ENCODE measurements at regions not wholly inside any gene's neighbourhood (a gene's known extent, or its start where the extent isn't known, plus 50 kb on each side); places are given as distances from the start of the nearest gene placed in this dataset.
"Not testable (repeated sequence)": the region's sequence is repeated elsewhere in the genome, so short reads cannot be mapped to it uniquely, and the experiment has no call there.

DNA sequence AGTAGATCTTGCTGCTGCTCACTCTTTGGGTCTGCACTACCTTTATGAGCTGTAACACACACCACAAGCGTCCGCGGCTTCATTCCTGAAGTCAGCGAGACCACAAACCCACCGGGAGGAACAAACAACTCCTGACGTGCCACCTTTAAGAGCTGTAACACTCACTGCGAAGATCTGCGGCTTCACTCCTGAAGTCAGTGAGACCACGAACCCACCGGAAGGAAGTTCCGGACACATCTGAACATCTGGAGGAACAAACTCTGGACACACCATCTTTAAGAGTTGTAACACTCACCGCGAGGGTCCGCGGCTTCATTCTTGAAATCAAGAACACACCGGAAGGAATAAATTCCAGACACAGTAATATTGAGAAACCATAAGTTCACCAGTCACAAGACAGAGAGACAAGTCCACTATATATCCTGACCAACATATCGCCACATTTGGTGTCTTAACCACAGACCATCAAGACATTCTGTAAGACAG is 58.4 kb upstream of the RNF38 start:
- Histone ChIP-seq H4K20me1 (ENCODE audit: insufficient read depth, low read length, poor library complexity, severe bottlenecking) (peaks cover 51% of the 10 kb centered on the region), H3K79me2 (ENCODE audit: insufficient read depth, low read length) (peaks cover 46% of the 10 kb centered on the region)

DNA sequence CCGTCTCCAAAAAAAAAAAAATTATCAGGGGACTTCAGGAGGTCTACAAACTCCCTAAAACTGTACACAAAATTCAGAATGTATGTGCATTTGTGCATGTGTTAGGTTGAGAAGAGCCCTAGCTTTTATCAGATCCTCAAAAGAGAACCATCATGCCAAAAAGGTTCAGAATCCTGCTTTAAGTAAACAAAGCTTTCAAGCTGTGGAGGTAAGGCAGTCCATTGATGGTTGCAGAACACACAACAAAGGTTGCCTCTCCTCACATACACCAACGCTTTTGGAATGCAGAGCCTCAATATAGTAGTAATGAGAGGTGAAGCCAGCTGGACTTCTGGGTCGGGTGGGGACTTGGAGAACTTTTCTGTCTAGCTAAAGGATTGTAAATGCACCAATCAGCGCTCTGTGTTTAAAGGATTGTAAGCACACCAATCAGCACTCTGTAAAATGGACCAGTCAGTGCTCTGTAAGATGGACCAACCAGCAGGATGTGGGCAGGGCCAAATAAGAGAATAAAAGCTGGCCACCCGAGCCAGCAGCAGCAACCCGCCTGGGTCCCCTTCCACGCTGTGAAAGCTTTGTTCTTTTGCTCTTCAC is 57.9 kb upstream of the RNF38 start:
- peak overlapping the region; percentile 62 for H3K4me2 ChIP-seq (ENCODE audit: low read depth, low read length, poor library complexity, severe bottlenecking)
- H4K20me1 ChIP-seq (ENCODE audit: insufficient read depth, low read length, poor library complexity, severe bottlenecking) = peaks cover 51% of the 10 kb centered on the region
- peaks cover 16% of the 10 kb centered on the region; the same call in 1 of the 2 replicates for H3F3A ChIP-seq (ENCODE audit: low read depth)
- H3K9me3 ChIP-seq (ENCODE audit: insufficient read depth, low read depth, low read length) = no peaks in the 10 kb centered on the region
- H3K4me1 ChIP-seq (ENCODE audit: insufficient read depth, low read length, poor library complexity, severe bottlenecking) = peaks cover 41% of the 10 kb centered on the region
- TF ChIP-seq, protein P1, sequence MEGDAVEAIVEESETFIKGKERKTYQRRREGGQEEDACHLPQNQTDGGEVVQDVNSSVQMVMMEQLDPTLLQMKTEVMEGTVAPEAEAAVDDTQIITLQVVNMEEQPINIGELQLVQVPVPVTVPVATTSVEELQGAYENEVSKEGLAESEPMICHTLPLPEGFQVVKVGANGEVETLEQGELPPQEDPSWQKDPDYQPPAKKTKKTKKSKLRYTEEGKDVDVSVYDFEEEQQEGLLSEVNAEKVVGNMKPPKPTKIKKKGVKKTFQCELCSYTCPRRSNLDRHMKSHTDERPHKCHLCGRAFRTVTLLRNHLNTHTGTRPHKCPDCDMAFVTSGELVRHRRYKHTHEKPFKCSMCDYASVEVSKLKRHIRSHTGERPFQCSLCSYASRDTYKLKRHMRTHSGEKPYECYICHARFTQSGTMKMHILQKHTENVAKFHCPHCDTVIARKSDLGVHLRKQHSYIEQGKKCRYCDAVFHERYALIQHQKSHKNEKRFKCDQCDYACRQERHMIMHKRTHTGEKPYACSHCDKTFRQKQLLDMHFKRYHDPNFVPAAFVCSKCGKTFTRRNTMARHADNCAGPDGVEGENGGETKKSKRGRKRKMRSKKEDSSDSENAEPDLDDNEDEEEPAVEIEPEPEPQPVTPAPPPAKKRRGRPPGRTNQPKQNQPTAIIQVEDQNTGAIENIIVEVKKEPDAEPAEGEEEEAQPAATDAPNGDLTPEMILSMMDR (conservative IDR thresholded peaks at IDR 0.05; ENCODE audit: low read length) = no peak
- no peak for TF ChIP-seq EZH2phosphoT487 (IDR thresholded peaks at IDR 0.05; ENCODE audit: borderline replicate concordance)
- H3K27me3 ChIP-seq (ENCODE audit: insufficient read depth, low read length, poor library complexity, severe bottlenecking) = no peaks in the 10 kb centered on the region
- no peak overlapping the region for H2AFZ ChIP-seq (ENCODE audit: low read length)
- peaks cover 2% of the 10 kb centered on the region; the same call in 1 of the 2 replicates for H3K36me3 ChIP-seq (ENCODE audit: insufficient read depth, low read length)
- peaks cover 46% of the 10 kb centered on the region for H3K79me2 ChIP-seq (ENCODE audit: insufficient read depth, low read length)
- no peaks in the 10 kb centered on the region for H3K9me2 ChIP-seq (replicated peaks; ENCODE audit: low read depth, low read length)
- peak overlapping the region; percentile 51 for H3K4me3 ChIP-seq (ENCODE audit: low read length, poor library complexity, severe bottlenecking)
- H3K9ac ChIP-seq (ENCODE audit: low read depth, low read length, poor library complexity, severe bottlenecking) = no peak overlapping the region

More for the DNA sequence above, 58.4 kb upstream of the RNF38 start:
- H3K36me3 ChIP-seq (ENCODE audit: insufficient read depth, low read length); H3K9me2 ChIP-seq (replicated peaks; ENCODE audit: low read depth, low read length); H2AFZ ChIP-seq (ENCODE audit: low read length); H3K9ac ChIP-seq (ENCODE audit: low read depth, low read length, poor library complexity, severe bottlenecking); H3K9me3 ChIP-seq (ENCODE audit: insufficient read depth, low read depth, low read length); H3K27me3 ChIP-seq (ENCODE audit: insufficient read depth, low read length, poor library complexity, severe bottlenecking): not testable (repeated sequence)
- Histone ChIP-seq H3F3A (ENCODE audit: low read depth) (peaks cover 16% of the 10 kb centered on the region; the same call in 1 of the 2 replicates), H3K4me1 (ENCODE audit: insufficient read depth, low read length, poor library complexity, severe bottlenecking) (peaks cover 41% of the 10 kb centered on the region), H3K4me2 (ENCODE audit: low read depth, low read length, poor library complexity, severe bottlenecking) (peak overlapping the region; percentile 62), H3K4me3 (ENCODE audit: low read length, poor library complexity, severe bottlenecking) (peak overlapping the region; percentile 3)
- peak; percentile 40; the same call in 1 of the 2 replicates for TF ChIP-seq EZH2phosphoT487 (IDR thresholded peaks at IDR 0.05; ENCODE audit: borderline replicate concordance)

DNA sequence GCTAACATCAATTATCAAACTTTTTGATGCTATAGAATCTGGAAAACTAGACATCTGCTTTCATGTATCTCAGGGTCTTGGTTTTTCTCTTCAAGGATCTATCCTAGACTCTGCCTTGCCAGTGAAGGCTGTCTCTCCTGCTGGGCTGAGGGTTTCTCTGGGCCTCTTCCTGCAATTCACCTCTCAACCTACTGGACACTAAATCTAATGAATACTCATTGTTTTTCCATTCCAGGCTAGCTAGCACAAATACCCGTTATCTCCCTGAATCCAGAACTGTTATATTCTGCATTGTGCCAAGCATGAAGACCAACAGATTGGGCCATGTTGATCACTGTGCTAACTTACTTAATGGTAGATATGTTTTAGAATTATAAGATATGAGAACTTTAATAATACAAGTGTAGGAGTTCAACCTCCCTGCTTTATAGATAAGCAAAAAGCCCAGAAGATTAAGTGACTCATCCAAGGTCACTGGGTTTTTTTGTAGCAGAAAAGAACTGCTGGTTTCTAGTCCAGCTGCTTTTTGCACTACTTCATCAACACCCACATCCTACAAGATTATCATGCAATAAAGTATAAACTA is 56.5 kb upstream of the RNF38 start:
- peaks cover 38% of the 10 kb centered on the region for H3K79me2 ChIP-seq (ENCODE audit: insufficient read depth, low read length)
- peaks cover 41% of the 10 kb centered on the region for H4K20me1 ChIP-seq (ENCODE audit: insufficient read depth, low read length, poor library complexity, severe bottlenecking)
- no peak overlapping the region for H2AFZ ChIP-seq (ENCODE audit: low read length)
- H3K9me2 ChIP-seq (replicated peaks; ENCODE audit: low read depth, low read length) = no peaks in the 10 kb centered on the region
- H3K4me2 ChIP-seq (ENCODE audit: low read depth, low read length, poor library complexity, severe bottlenecking) = peak overlapping the region; percentile 62
- no peak overlapping the region for H3K4me3 ChIP-seq (ENCODE audit: low read length, poor library complexity, severe bottlenecking)
- TF ChIP-seq, protein P1 (conservative IDR thresholded peaks at IDR 0.05; ENCODE audit: low read length) = no peak
- no peak for TF ChIP-seq EZH2phosphoT487 (IDR thresholded peaks at IDR 0.05; ENCODE audit: borderline replicate concordance)
- H3K9ac ChIP-seq (ENCODE audit: low read depth, low read length, poor library complexity, severe bottlenecking) = no peak overlapping the region
- peaks cover 40% of the 10 kb centered on the region for H3K4me1 ChIP-seq (ENCODE audit: insufficient read depth, low read length, poor library complexity, severe bottlenecking)
- no peaks in the 10 kb centered on the region for H3K36me3 ChIP-seq (ENCODE audit: insufficient read depth, low read length)
- H3K9me3 ChIP-seq (ENCODE audit: insufficient read depth, low read depth, low read length) = no peaks in the 10 kb centered on the region
- H3K27me3 ChIP-seq (ENCODE audit: insufficient read depth, low read length, poor library complexity, severe bottlenecking) = no peaks in the 10 kb centered on the region
- peaks cover 16% of the 10 kb centered on the region; the same call in 1 of the 2 replicates for H3F3A ChIP-seq (ENCODE audit: low read depth)
